SJSA1 (cell line): ENCODE measurements at regions not wholly inside any gene's neighbourhood (a gene's known extent, or its start where the extent isn't known, plus 50 kb on each side); places are given as distances from the start of the nearest gene placed in this dataset.
"Not testable (repeated sequence)": the region's sequence is repeated elsewhere in the genome, so short reads cannot be mapped to it uniquely, and the experiment has no call there.

Experiments used
- DNase-seq, 2 experiments: peaks; one replicate each; pipeline ENCODE4 v3.0.0-alpha.2; 2015 to 2020; ENCODE audit warnings: low spot score in 2 of 2, low read depth in 1 of 2
- H3K27ac ChIP-seq: fragments of 250-450 bp; sonication (Bioruptor Pico); 2 replicates; pipeline ENCODE4 v1.5.1; 2020; ENCODE audit warnings: mild to moderate bottlenecking, moderate library complexity
- H3K27me3 ChIP-seq: fragments of 250-450 bp; sonication (Bioruptor Pico); replicated peaks from 2 replicates; pipeline ENCODE4 v1.5.1; 2020; ENCODE audit warnings: mild to moderate bottlenecking, moderate library complexity
- H3K36me3 ChIP-seq: fragments of 250-450 bp; sonication (Bioruptor Pico); 2 replicates; pipeline ENCODE4 v1.5.1; 2020; ENCODE audit warnings: mild to moderate bottlenecking
- H3K4me1 ChIP-seq: fragments of 250-450 bp; sonication (Bioruptor Pico); replicated peaks from 2 replicates; pipeline ENCODE4 v1.6.1; 2021; ENCODE audit warnings: mild to moderate bottlenecking
- H3K4me3 ChIP-seq: fragments of 250-450 bp; sonication (Bioruptor Pico); 2 replicates; pipeline ENCODE4 v1.5.1; 2020; ENCODE audit warnings: mild to moderate bottlenecking
- H3K9me3 ChIP-seq: fragments of 250-450 bp; sonication (Bioruptor Pico); replicated peaks from 2 replicates; pipeline ENCODE4 v1.5.1; 2020; ENCODE audit warnings: mild to moderate bottlenecking

DNA sequence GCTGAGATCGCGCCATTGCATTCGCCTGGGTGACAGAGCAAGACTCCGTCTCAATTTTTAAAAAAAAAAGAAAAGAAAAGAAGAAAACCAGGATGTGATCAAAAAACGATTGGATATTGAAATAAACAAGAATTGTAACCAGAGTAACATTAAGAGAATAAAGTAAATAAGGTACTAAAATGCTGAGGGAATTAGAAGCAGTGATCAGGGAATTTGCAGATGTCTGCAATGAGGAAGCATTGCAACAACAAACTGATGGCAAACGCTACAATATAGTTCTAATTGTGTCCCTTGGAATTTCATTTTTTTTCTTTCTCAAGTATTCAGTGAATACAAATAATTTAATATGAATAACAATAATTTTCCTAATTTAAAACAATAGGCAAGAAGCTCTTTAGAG is 1077.5 kb downstream of the TBL1XR1 start:
- no peak overlapping the region for H3K4me3 ChIP-seq
- no peaks in the 10 kb centered on the region for H3K36me3 ChIP-seq
- H3K27me3 ChIP-seq = no peaks in the 10 kb centered on the region
- no peak for DNase-seq
- H3K27ac ChIP-seq = no peak overlapping the region
- no peaks in the 10 kb centered on the region for H3K4me1 ChIP-seq
- H3K9me3 ChIP-seq = no peaks in the 10 kb centered on the region

DNA sequence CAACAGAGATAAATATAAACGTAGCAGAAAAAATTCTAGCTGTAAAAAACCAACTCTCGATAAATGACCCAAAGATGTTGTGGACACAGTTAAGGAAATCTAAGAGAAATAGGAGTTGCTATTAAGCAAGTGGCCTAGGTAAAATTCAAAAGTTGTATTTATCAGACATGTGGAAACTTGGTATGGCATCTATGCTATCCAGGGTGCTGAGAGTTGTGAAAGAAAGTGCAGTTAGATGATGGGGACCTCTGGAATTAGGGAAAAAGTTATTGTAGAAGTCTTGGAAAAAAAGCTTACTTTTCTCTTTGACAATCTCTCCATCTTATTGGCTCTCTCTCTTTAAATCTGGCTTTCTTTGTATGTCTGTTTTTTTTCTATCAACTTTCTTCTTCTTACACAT is 1090.9 kb downstream of the TBL1XR1 start:
- DNase-seq = no peak
- Histone ChIP-seq H3K36me3 (no peaks in the 10 kb centered on the region), H3K9me3 (no peaks in the 10 kb centered on the region), H3K4me1 (no peaks in the 10 kb centered on the region), H3K27ac (no peak overlapping the region), H3K4me3 (no peak overlapping the region), H3K27me3 (no peaks in the 10 kb centered on the region)

DNA sequence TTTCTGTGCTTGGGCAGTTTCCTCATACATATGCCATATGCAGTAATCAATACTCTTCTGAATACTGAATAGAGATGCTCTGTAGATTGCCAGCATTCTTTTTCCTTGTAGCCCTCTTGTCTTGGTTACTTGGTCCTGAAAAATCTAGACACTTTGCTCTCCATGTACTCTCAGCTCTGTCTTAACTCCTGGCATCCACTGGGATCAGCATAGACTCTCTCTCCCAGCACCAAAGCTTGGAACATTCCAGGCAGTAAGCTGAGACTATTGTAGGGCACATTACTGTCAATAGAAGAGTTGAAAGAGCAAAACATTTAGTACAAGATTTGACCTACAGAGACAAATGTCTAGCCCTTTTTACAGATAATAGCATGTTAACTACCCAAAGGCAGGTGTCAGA is 1100.3 kb downstream of the TBL1XR1 start:
- Histone ChIP-seq H3K27me3 (no peaks in the 10 kb centered on the region), H3K4me1 (no peaks in the 10 kb centered on the region), H3K27ac (no peak overlapping the region), H3K4me3 (no peak overlapping the region), H3K9me3 (no peaks in the 10 kb centered on the region), H3K36me3 (no peaks in the 10 kb centered on the region)
- no peak for DNase-seq

- H3K4me1 ChIP-seq, H3K9me3 ChIP-seq, H3K27ac ChIP-seq, H3K36me3 ChIP-seq, H3K4me3 ChIP-seq, DNase-seq, H3K27me3 ChIP-seq: not testable (repeated sequence)
These were observed 1103.4 kb downstream of the TBL1XR1 start for GRCh38 chr3:176093892-176094291.

GRCh38 chr3:176090727-176091126 is 1106.6 kb downstream of the TBL1XR1 start:
- no peaks in the 10 kb centered on the region for H3K27me3 ChIP-seq
- DNase-seq = no peak
- no peaks in the 10 kb centered on the region for H3K9me3 ChIP-seq
- no peaks in the 10 kb centered on the region for H3K36me3 ChIP-seq
- no peak overlapping the region for H3K27ac ChIP-seq
- no peaks in the 10 kb centered on the region for H3K4me1 ChIP-seq
- no peak overlapping the region for H3K4me3 ChIP-seq

DNA sequence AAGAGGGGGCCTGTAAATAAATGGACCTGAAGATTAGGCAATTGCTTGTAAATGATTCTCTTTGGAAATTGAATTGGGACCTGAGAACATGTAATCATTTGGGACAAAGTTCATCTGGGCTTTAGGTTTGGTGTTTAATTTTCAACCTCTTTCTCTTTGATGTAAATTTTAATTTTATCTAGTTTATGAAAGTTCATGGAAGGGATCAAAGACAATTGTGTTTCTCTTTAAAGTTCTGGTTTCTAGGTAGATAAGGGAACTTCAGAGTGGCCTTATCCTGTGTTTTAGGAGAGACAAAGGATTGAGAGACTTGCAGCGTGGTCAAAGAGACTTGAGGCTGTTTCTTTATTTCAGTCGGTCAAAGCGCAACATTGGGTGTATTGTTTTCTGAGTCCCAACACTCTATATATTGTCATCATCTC is 1108.3 kb downstream of the TBL1XR1 start:
- Histone ChIP-seq H3K4me3 (no peak overlapping the region), H3K36me3 (no peaks in the 10 kb centered on the region), H3K27me3 (no peaks in the 10 kb centered on the region), H3K4me1 (no peaks in the 10 kb centered on the region), H3K9me3 (no peaks in the 10 kb centered on the region), H3K27ac (no peak overlapping the region)
- DNase-seq = no peak

DNA sequence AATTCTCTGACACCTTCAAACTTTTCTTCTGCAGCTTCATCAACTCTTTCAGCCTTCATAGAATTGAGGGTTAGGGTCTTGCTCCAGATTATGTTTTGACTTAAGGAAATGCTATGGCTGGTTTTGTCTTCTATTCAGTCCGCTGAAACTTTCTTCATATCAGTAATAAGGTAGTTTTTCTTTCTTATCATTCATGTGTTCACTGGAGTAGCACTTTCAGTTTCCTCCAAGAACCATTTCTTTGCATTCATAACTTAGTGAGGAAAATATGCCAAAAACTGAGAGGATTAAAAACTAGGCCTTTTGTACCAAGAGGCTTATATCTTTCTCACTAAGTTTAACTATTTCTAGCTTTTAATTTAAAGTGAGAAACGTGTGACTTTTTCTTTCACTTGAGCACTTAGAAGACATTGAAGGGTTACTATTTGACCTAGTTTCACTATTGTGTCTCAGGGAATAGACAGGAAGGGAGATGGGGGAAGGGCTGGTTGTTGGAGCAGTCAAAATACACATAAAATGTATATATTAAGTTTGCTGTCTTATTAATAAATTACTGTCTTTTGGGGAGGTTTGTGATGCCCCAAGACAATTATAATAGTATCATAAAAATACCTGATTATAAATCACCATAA is 1110.1 kb downstream of the TBL1XR1 start:
- Histone ChIP-seq H3K27me3 (no peaks in the 10 kb centered on the region), H3K4me1 (no peaks in the 10 kb centered on the region), H3K4me3 (no peak overlapping the region), H3K9me3 (no peaks in the 10 kb centered on the region), H3K36me3 (no peaks in the 10 kb centered on the region), H3K27ac (no peak overlapping the region)
- no peak for DNase-seq

GRCh38 chr3:176079785-176080184 is 1117.5 kb downstream of the TBL1XR1 start:
- no peak overlapping the region for H3K4me3 ChIP-seq
- no peak for DNase-seq
- H3K27ac ChIP-seq = no peak overlapping the region
- H3K4me1 ChIP-seq = no peaks in the 10 kb centered on the region
- H3K36me3 ChIP-seq = no peaks in the 10 kb centered on the region
- no peaks in the 10 kb centered on the region for H3K9me3 ChIP-seq
- no peaks in the 10 kb centered on the region for H3K27me3 ChIP-seq

GRCh38 chr3:176078906-176079305 is 1118.4 kb downstream of the TBL1XR1 start:
- Histone ChIP-seq H3K27ac (no peak overlapping the region), H3K36me3 (no peaks in the 10 kb centered on the region), H3K4me1 (no peaks in the 10 kb centered on the region), H3K4me3 (no peak overlapping the region), H3K9me3 (no peaks in the 10 kb centered on the region), H3K27me3 (no peaks in the 10 kb centered on the region)
- DNase-seq = no peak

DNA sequence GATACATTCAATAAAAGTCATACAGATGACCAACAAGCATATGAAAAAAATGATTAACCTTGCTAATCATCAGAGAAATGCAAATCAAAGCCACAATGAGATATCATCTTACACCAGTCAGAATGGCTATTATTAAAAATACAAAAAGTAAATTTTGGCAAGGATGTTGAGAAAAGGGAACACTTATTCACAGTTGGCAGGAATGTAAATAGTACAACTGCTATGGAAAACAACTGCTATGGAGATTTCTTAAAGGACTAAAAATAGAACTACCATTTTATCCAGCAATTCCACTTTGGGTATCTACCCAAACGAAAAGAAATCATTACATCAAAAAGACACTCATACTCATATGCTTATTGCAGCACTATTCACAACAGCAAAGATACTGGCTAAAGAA is 1121.8 kb downstream of the TBL1XR1 start:
- no peak for DNase-seq
- H3K27ac ChIP-seq = no peak overlapping the region
- no peak overlapping the region for H3K4me3 ChIP-seq
- H3K9me3 ChIP-seq = no peaks in the 10 kb centered on the region
- H3K4me1 ChIP-seq = no peaks in the 10 kb centered on the region
- no peaks in the 10 kb centered on the region for H3K27me3 ChIP-seq
- no peaks in the 10 kb centered on the region for H3K36me3 ChIP-seq

DNA sequence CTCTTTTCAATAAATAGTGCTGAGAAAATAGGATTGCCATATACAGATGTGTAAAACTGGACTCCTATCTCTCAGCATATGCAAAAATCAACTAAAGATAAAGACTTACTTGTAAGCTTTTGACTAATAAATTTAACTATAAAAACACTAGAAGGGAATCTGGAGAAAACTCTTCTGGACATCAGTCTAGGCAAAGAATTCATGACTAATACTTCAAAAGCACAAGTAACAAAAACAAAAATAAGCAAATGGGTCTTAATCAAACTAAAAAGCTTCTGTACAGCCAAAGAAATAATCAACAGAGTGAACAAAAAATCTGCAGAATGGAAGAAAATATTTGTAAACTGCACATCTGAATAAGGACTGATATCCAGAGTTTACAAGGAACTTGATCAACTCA is 1122.2 kb downstream of the TBL1XR1 start:
- H3K9me3 ChIP-seq = no peaks in the 10 kb centered on the region
- H3K27ac ChIP-seq = no peak overlapping the region
- H3K27me3 ChIP-seq = no peaks in the 10 kb centered on the region
- H3K4me3 ChIP-seq = no peak overlapping the region
- H3K36me3 ChIP-seq = no peaks in the 10 kb centered on the region
- no peaks in the 10 kb centered on the region for H3K4me1 ChIP-seq
- no peak for DNase-seq

- Histone ChIP-seq H3K36me3 (no peaks in the 10 kb centered on the region), H3K9me3 (no peaks in the 10 kb centered on the region), H3K27ac (no peak overlapping the region), H3K4me3 (no peak overlapping the region), H3K4me1 (no peaks in the 10 kb centered on the region), H3K27me3 (no peaks in the 10 kb centered on the region)
- DNase-seq = no peak
These were observed 1123.2 kb downstream of the TBL1XR1 start for GRCh38 chr3:176074096-176074495.

GRCh38 chr3:176071943-176072342 is 1125.3 kb downstream of the TBL1XR1 start:
- no peaks in the 10 kb centered on the region for H3K36me3 ChIP-seq
- no peak for DNase-seq

DNA sequence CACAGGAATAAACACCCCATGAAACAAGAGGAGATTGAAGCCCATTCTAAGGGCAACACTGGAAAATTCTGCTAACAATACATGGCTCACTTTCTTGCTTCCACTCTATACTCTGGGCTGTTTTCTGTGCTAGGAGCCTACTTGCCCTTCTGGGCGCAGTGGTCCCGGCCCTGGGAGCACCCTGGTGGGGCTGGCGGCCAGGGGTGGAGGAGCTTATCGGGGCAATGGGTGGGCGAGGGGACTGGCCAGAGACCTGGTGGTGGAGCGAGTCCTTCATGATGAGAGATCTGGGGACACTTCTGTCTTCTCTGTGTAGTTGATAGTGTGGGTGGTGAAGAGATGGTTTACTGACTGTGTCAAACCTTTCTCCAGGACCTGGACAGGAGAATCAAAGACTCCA is 1128.5 kb downstream of the TBL1XR1 start:
- Histone ChIP-seq H3K36me3 (no peaks in the 10 kb centered on the region), H3K27ac (no peak overlapping the region), H3K9me3 (no peaks in the 10 kb centered on the region), H3K27me3 (no peaks in the 10 kb centered on the region), H3K4me1 (no peaks in the 10 kb centered on the region), H3K4me3 (no peak overlapping the region)
- DNase-seq = no peak

More at GRCh38 chr3:176071943-176072342, 1125.3 kb downstream of the TBL1XR1 start:
- H3K4me3 ChIP-seq = no peak overlapping the region
- H3K27me3 ChIP-seq = no peaks in the 10 kb centered on the region
- no peak overlapping the region for H3K27ac ChIP-seq
- H3K9me3 ChIP-seq = no peaks in the 10 kb centered on the region
- no peaks in the 10 kb centered on the region for H3K4me1 ChIP-seq

GRCh38 chr3:176058856-176059255 is 1138.4 kb downstream of the TBL1XR1 start:
- Histone ChIP-seq H3K4me1 (no peaks in the 10 kb centered on the region), H3K27ac (no peak overlapping the region), H3K9me3 (no peaks in the 10 kb centered on the region), H3K4me3 (no peak overlapping the region), H3K36me3 (no peaks in the 10 kb centered on the region), H3K27me3 (no peaks in the 10 kb centered on the region)
- no peak for DNase-seq
